Vagina (tissue), 2 donors: ENCODE measurements at regions not wholly inside any gene's neighbourhood (a gene's known extent, or its start where the extent isn't known, plus 50 kb on each side); places are given as distances from the start of the nearest gene placed in this dataset.

Experiments used
- CTCF ChIP-seq, 3 experiments: fragments of 450-650 bp in 2 of 3; fragments of 200-600 bp in 1 of 3; sonication (generic) in 1 of 3; IDR thresholded peaks; one replicate each; pipeline ENCODE4 v1.5.1; 2017 to 2019; ENCODE audit warnings: antibody characterized with exemption in 3 of 3, mild to moderate bottlenecking in 2 of 3, moderate library complexity in 2 of 3
- POLR2AphosphoS5 ChIP-seq, 2 donors: sonication (generic); formaldehyde crosslinking; IDR thresholded peaks; one replicate each; pipeline ENCODE4 v1.9.0; 2017; ENCODE audit warnings: antibody characterized with exemption in 2 of 2, mild to moderate bottlenecking in 2 of 2, low read depth in 1 of 2; ENCODE audit not compliant: insufficient read depth in 1 of 2

DNA sequence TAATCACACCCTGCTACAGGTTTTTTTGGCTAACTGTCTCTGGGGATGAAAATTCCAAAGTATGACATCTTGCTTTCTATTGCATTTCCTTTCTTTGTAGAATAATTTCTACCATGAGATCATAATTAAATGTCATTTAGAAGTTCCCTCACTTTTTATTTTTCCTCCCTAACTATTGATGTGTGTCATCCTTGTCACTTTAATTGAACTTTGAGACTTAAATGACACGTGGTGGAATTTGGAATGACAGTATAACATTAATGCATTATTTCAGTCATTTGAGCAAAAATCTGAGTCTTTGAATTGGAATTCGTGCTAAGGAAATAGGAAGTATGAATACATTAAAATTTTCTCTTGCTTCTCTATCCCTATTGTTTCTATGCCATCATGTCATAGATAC is 745.4 kb downstream of the PDHA2 start:
- no peak for TF ChIP-seq POLR2AphosphoS5 (IDR thresholded peaks at IDR 0.05; ENCODE audit: insufficient read depth in 1 of 2, low read depth in 1 of 2)
- no peak for TF ChIP-seq CTCF (IDR thresholded peaks at IDR 0.05)
